WERI-Rb-1 (cell line): ENCODE measurements at regions not wholly inside any gene's neighbourhood (a gene's known extent, or its start where the extent isn't known, plus 50 kb on each side); places are given as distances from the start of the nearest gene placed in this dataset.
"Not testable (repeated sequence)": the region's sequence is repeated elsewhere in the genome, so short reads cannot be mapped to it uniquely, and the experiment has no call there.

ENCODE experiments used
- DNase-seq: peaks from one replicate; pipeline ENCODE4 v3.0.0-alpha.2; 2020
- H3K27ac ChIP-seq: fragments of 250-450 bp; sonication (Bioruptor Pico); 2 replicates; pipeline ENCODE4 v1.5.1; 2020; ENCODE audit warnings: mild to moderate bottlenecking, moderate library complexity
- H3K27me3 ChIP-seq: fragments of 250-450 bp; sonication (Bioruptor Pico); 2 replicates; pipeline ENCODE4 v1.5.1; 2021; ENCODE audit warnings: mild to moderate bottlenecking, low read depth, moderate library complexity; ENCODE audit not compliant: insufficient read depth, severe bottlenecking
- H3K36me3 ChIP-seq: fragments of 250-450 bp; sonication (Bioruptor Pico); 2 replicates; pipeline ENCODE4 v1.5.1; 2020; ENCODE audit warnings: mild to moderate bottlenecking, moderate library complexity
- H3K4me3 ChIP-seq: 2 replicates; pipeline ENCODE4 v1.5.1; 2011; ENCODE audit warnings: low read depth, mild to moderate bottlenecking, control low read depth, low read length
- H3K9me3 ChIP-seq: fragments of 250-450 bp; sonication (Bioruptor Pico); 2 replicates; pipeline ENCODE4 v1.5.1; 2021; ENCODE audit warnings: mild to moderate bottlenecking, moderate library complexity; ENCODE audit not compliant: severe bottlenecking
- TF ChIP-seq, protein P1 (sequence below): IDR thresholded peaks from 2 replicates; pipeline ENCODE4 v1.5.1; 2011; ENCODE audit warnings: low read depth, mild to moderate bottlenecking, control low read depth, inconsistent platforms, low read length

- H3K27me3 ChIP-seq = peaks cover 17% of the 10 kb centered on the region
- no peak overlapping the region for H3K27ac ChIP-seq
- H3K4me3 ChIP-seq = no peak overlapping the region
- TF ChIP-seq, protein P1, sequence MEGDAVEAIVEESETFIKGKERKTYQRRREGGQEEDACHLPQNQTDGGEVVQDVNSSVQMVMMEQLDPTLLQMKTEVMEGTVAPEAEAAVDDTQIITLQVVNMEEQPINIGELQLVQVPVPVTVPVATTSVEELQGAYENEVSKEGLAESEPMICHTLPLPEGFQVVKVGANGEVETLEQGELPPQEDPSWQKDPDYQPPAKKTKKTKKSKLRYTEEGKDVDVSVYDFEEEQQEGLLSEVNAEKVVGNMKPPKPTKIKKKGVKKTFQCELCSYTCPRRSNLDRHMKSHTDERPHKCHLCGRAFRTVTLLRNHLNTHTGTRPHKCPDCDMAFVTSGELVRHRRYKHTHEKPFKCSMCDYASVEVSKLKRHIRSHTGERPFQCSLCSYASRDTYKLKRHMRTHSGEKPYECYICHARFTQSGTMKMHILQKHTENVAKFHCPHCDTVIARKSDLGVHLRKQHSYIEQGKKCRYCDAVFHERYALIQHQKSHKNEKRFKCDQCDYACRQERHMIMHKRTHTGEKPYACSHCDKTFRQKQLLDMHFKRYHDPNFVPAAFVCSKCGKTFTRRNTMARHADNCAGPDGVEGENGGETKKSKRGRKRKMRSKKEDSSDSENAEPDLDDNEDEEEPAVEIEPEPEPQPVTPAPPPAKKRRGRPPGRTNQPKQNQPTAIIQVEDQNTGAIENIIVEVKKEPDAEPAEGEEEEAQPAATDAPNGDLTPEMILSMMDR = no peak
- H3K9me3 ChIP-seq = no peaks in the 10 kb centered on the region
- no peak for DNase-seq
- no peaks in the 10 kb centered on the region for H3K36me3 ChIP-seq
Observed at GRCh38 chr20:43385914-43386313, 71.8 kb upstream of the SRSF6 start.

DNA sequence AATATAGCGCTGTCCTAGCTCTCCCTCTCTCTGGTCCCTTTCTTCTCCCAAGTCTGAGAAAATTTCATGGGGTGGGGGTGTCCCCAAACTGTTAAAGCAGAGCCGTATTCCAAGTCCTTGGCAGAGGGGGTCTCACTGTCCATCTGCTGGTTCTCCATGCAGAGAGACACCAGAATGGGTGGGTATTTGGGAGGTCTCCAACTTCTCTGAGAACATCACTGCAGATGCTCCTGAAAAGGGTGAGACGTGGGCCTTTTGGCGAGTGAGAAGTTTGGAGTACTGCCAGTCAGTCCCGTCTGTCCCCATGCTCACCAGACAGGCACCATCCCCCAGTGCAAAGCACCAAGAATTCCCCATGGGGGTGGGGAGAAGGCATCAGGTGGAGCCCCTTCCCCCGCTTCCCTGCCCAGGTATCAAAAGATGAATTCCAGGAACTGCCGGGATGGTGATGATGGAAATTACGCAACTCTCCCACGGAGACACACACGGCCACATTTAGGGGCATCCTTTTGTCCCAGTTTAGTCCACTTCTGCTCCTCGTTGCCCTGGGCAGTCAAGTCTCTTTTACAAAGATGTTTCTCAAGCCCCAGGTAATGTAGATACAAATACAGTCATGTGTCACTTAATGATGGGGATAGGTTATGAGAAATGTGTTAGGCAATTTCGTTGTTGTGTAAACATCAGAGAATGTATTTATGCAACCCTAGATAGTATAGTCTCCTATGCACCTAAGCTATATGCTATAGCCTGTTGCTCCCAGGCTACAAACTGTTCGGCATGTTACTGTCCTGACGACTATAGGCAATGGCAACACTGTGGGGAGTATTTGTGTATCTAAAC is 73.4 kb upstream of the SRSF6 start:
- no peaks in the 10 kb centered on the region for H3K9me3 ChIP-seq
- H3K27ac ChIP-seq = no peak overlapping the region
- DNase-seq = no peak
- TF ChIP-seq, protein P1 = no peak
- no peaks in the 10 kb centered on the region for H3K36me3 ChIP-seq
- no peak overlapping the region for H3K4me3 ChIP-seq
- H3K27me3 ChIP-seq = peaks cover 17% of the 10 kb centered on the region

GRCh38 chr20:43383026-43383795 is 74.5 kb upstream of the SRSF6 start:
- TF ChIP-seq, protein P1 = no peak
- Histone ChIP-seq H3K36me3 (no peaks in the 10 kb centered on the region), H3K27ac (no peak overlapping the region), H3K9me3 (no peaks in the 10 kb centered on the region), H3K4me3 (no peak overlapping the region), H3K27me3 (peaks cover 17% of the 10 kb centered on the region)
- no peak for DNase-seq

DNA sequence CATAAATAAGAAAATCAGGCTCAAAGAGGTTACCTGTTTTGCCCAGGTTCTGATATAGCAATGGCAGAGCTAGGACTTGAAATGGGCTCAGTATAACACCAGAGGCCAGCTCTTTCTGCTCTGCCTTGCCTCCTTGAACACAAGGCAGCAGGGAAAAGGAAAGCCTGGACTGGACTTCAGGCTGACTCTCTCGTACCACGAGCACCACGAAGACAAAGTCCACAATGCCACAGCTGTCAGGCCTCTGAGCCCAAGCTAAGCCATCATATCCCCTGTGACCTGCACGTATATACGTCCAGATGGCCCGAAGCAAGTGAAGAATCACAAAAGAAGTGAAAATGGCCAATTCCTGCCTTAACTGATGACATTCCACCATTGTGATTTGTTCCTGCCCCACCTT is 75.6 kb upstream of the SRSF6 start:
- not testable (repeated sequence) for DNase-seq, H3K9me3 ChIP-seq, H3K36me3 ChIP-seq, H3K4me3 ChIP-seq, H3K27ac ChIP-seq
- H3K27me3 ChIP-seq = peaks cover 20% of the 10 kb centered on the region

- H3K4me3 ChIP-seq, H3K27ac ChIP-seq, DNase-seq, H3K36me3 ChIP-seq, H3K9me3 ChIP-seq: not testable (repeated sequence)
- H3K27me3 ChIP-seq = peaks cover 22% of the 10 kb centered on the region
Observed at GRCh38 chr20:43381533-43381932, 76.2 kb upstream of the SRSF6 start.

DNA sequence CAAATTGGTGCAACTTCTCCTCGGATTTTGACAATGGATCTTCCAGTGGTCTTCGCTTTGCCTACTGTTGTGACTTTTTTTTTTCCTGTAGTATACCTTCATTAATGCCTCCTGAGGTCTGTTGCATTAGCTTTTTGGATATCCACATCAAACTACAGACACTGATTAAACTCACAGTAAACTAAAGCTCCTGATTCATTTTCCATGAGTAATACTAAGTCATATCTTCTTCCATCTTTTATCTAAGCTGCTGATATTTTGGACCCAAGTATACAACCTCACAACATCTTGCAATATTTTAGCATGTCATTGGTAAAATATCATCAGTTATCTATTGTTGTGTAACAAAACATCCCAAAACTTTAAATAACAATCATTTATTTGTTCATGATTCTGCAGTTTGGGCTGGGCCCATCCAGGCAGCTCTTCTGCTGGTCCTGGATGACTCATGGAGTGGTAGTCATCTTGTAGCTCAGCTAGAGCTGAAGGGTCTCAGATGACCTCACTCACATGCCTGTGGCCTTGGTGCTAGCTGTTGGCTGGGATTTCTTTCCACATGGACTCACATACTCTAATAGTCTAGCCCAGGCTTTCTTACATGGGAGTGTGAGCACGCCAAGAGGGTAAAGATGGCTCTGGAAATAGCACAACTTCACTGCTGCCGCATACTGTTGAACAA is 78.3 kb upstream of the SRSF6 start:
- H3K36me3 ChIP-seq = no peaks in the 10 kb centered on the region
- no peak overlapping the region for H3K27ac ChIP-seq
- no peaks in the 10 kb centered on the region for H3K9me3 ChIP-seq
- H3K27me3 ChIP-seq = peaks cover 28% of the 10 kb centered on the region
- TF ChIP-seq, protein P1 = no peak
- DNase-seq = no peak
- H3K4me3 ChIP-seq = no peak overlapping the region
